Activated naive CD4-positive, alpha-beta T cell treated with anti-CD3 and anti-CD28 coated beads, Interleukin-2, amount 50 U/mL, for 16 hours (primary cell): ENCODE measurements at regions not wholly inside any gene's neighbourhood (a gene's known extent, or its start where the extent isn't known, plus 50 kb on each side); places are given as distances from the start of the nearest gene placed in this dataset.

Experiments used
- DNase-seq: peaks from one replicate; pipeline ENCODE4 v3.0.0-alpha.2; 2020

- DNase-seq = no peak
Measured at GRCh38 chr20:51265361-51265760, 242.5 kb upstream of the KCNG1 start.

- no peak for DNase-seq
Measured at GRCh38 chr20:51262240-51262639, 239.3 kb upstream of the KCNG1 start.

- DNase-seq = no peak
Measured at GRCh38 chr20:51259455-51259854, 236.5 kb upstream of the KCNG1 start.

GRCh38 chr20:51258582-51259165, 235.8 kb upstream of the KCNG1 start:
- DNase-seq = no peak

GRCh38 chr20:51255417-51255816, 232.5 kb upstream of the KCNG1 start:
- no peak for DNase-seq

GRCh38 chr20:51253280-51253679, 230.4 kb upstream of the KCNG1 start:
- DNase-seq = no peak

GRCh38 chr20:51249781-51250180, 226.9 kb upstream of the KCNG1 start:
- no peak for DNase-seq

- DNase-seq = no peak
Measured at GRCh38 chr20:51249215-51249614, 226.3 kb upstream of the KCNG1 start.

- DNase-seq = no peak
Measured at GRCh38 chr20:51244466-51244865, 221.6 kb upstream of the KCNG1 start.

- no peak for DNase-seq
Measured at GRCh38 chr20:51238675-51239305, 215.9 kb upstream of the KCNG1 start.

- DNase-seq = no peak
Measured at GRCh38 chr20:51237791-51238190, 214.9 kb upstream of the KCNG1 start.

GRCh38 chr20:51237278-51237677, 214.4 kb upstream of the KCNG1 start:
- DNase-seq = no peak

GRCh38 chr20:51236421-51236820, 213.5 kb upstream of the KCNG1 start:
- no peak for DNase-seq

GRCh38 chr20:51233345-51233744, 210.4 kb upstream of the KCNG1 start:
- DNase-seq = no peak

- no peak for DNase-seq
Measured at GRCh38 chr20:51230727-51231126, 207.8 kb upstream of the KCNG1 start.

GRCh38 chr20:51228763-51229162, 205.9 kb upstream of the KCNG1 start:
- DNase-seq = no peak

GRCh38 chr20:51227744-51228143, 204.8 kb upstream of the KCNG1 start:
- no peak for DNase-seq

- DNase-seq = no peak
Measured at GRCh38 chr20:51223183-51223720, 200.3 kb upstream of the KCNG1 start.

GRCh38 chr20:51221791-51222408, 199.0 kb upstream of the KCNG1 start:
- no peak for DNase-seq

GRCh38 chr20:51221103-51221502, 198.2 kb upstream of the KCNG1 start:
- no peak for DNase-seq

- peak; percentile 61 for DNase-seq
Measured at GRCh38 chr20:51220293-51220706, 197.4 kb upstream of the KCNG1 start.

GRCh38 chr20:51219544-51219943, 196.6 kb upstream of the KCNG1 start:
- no peak for DNase-seq

- DNase-seq = no peak
Measured at GRCh38 chr20:51218603-51219002, 195.7 kb upstream of the KCNG1 start.

- no peak for DNase-seq
Measured at GRCh38 chr20:51217347-51218045, 194.6 kb upstream of the KCNG1 start.
